Caco-2 (cell line): ENCODE measurements at regions not wholly inside any gene's neighbourhood (a gene's known extent, or its start where the extent isn't known, plus 50 kb on each side); places are given as distances from the start of the nearest gene placed in this dataset.

Experiments used
- BruUV-seq: library from RNA; stranded (reverse); fragments of 400-500 nt; replicated peaks from 2 replicates; lab custom pipeline; 2021; lab: Mats Ljungman, UMichigan
- CTCF ChIA-PET: fragments of 300-600 bp; sonication (Branson Sonifier 250); formaldehyde crosslinking; loops from one replicate; lab custom pipeline; 2022; ENCODE audit warnings: antibody characterized with exemption; lab: Charles Lee
- POLR2A ChIA-PET: fragments of 300-600 bp; sonication (Branson Sonifier 250); formaldehyde crosslinking; loops from one replicate; lab custom pipeline; 2022; ENCODE audit warnings: antibody characterized with exemption; lab: Charles Lee
- DNase-seq, 2 experiments: peaks; one replicate each; pipeline versions ENCODE4 v3.0.0 to v3.0.0-alpha.2; 2020 to 2022
- H3K27me3 ChIP-seq: replicated peaks from 2 replicates; pipeline ENCODE4 v1.6.0; 2011; ENCODE audit warnings: low read length; ENCODE audit not compliant: control insufficient read depth, insufficient read depth
- H3K36me3 ChIP-seq: 2 replicates; pipeline ENCODE4 v1.5.1; 2011; ENCODE audit warnings: low read length; ENCODE audit not compliant: control insufficient read depth, insufficient read depth
- H3K4me1 ChIP-seq: fragments of 250-450 bp; sonication (Bioruptor Pico); 2 replicates; pipeline ENCODE4 v1.5.1; 2020; ENCODE audit warnings: mild to moderate bottlenecking
- H3K4me3 ChIP-seq: 2 replicates; pipeline ENCODE4 v1.5.1; 2011; ENCODE audit warnings: low read depth, mild to moderate bottlenecking, control low read depth, low read length
- H3K9me3 ChIP-seq: fragments of 250-450 bp; sonication (Bioruptor Pico); 2 replicates; pipeline ENCODE4 v1.5.1; 2020; ENCODE audit warnings: mild to moderate bottlenecking, moderate library complexity
- H3K27ac Mint-ChIP-seq: one replicate; pipeline ENCODE4 v1.8.0; 2022; ENCODE audit warnings: mixed read lengths; ENCODE audit not compliant: unreplicated experiment
- H3K27me3 Mint-ChIP-seq: one replicate; pipeline ENCODE4 v1.8.0; 2022; ENCODE audit warnings: mixed read lengths; ENCODE audit not compliant: insufficient read depth, unreplicated experiment
- H3K36me3 Mint-ChIP-seq: one replicate; pipeline ENCODE4 v1.8.0; 2022; ENCODE audit warnings: mild to moderate bottlenecking, mixed read lengths; ENCODE audit not compliant: insufficient read depth, unreplicated experiment
- H3K4me1 Mint-ChIP-seq: one replicate; pipeline ENCODE4 v1.8.0; 2022; ENCODE audit warnings: low read depth, mixed read lengths; ENCODE audit not compliant: unreplicated experiment
- H3K4me3 Mint-ChIP-seq: one replicate; pipeline ENCODE4 v1.8.0; 2022; ENCODE audit warnings: mild to moderate bottlenecking, moderate library complexity, mixed read lengths; ENCODE audit not compliant: unreplicated experiment
- H3K9me3 Mint-ChIP-seq: one replicate; pipeline ENCODE4 v1.8.0; 2022; ENCODE audit warnings: mixed read lengths; ENCODE audit not compliant: unreplicated experiment
- CTCF ChIP-seq, 2 experiments: fragments of 200-600 bp in 1 of 2; IDR thresholded peaks; 1 replicate in 1 of 2; 2 replicates in 1 of 2; pipeline versions ENCODE4 v1.5.1 to v1.8.0; 2011 to 2022; ENCODE audit warnings: antibody characterized with exemption in 1 of 2, control low read depth in 1 of 2, inconsistent platforms in 1 of 2, low read depth in 1 of 2, low read length in 1 of 2, mild to moderate bottlenecking in 1 of 2, moderate library complexity in 1 of 2; ENCODE audit not compliant: insufficient read depth in 1 of 2, severe bottlenecking in 1 of 2, unreplicated experiment in 1 of 2
- intact Hi-C: fragments of 100-400 bp; cut with micrococcal nuclease; formaldehyde crosslinking; loops from one replicate; pipeline ENCODE4 v1.10.0; 2022; ENCODE audit not compliant: unreplicated experiment

GRCh38 chr1:177755851-177756560 is 213.9 kb downstream of the SEC16B start:
- Mint-ChIP-seq H3K27me3 (peaks cover 17% of the 10 kb centered on the region), H3K4me3 (no peak overlapping the region), H3K27ac (no peak overlapping the region), H3K9me3 (no peaks in the 10 kb centered on the region), H3K4me1 (no peaks in the 10 kb centered on the region), H3K36me3 (no peaks in the 10 kb centered on the region)
- no peaks in the 10 kb centered on the region for H3K27me3 ChIP-seq
- intact Hi-C loops: no loop called here
- BruUV-seq: no TSS peak
- no peaks in the 10 kb centered on the region for H3K9me3 ChIP-seq
- no peaks in the 10 kb centered on the region for H3K4me1 ChIP-seq
- POLR2A ChIA-PET: no interaction called here
- DNase-seq: no peak
- H3K4me3 ChIP-seq: no peak overlapping the region
- CTCF ChIA-PET: no interaction called here
- no peak for TF ChIP-seq CTCF (IDR thresholded peaks at IDR 0.05; ENCODE audit: insufficient read depth in 1 of 2, low read depth in 1 of 2, low read length in 1 of 2, severe bottlenecking in 1 of 2, unreplicated experiment in 1 of 2)
- H3K36me3 ChIP-seq: no peaks in the 10 kb centered on the region

GRCh38 chr1:177754603-177755002 is 215.3 kb downstream of the SEC16B start:
- H3K9me3 Mint-ChIP-seq: no peaks in the 10 kb centered on the region
- DNase-seq: no peak
- H3K27me3 Mint-ChIP-seq: peaks cover 20% of the 10 kb centered on the region
- no peaks in the 10 kb centered on the region for H3K9me3 ChIP-seq
- no peak overlapping the region for H3K4me3 ChIP-seq
- H3K4me1 ChIP-seq: no peaks in the 10 kb centered on the region
- TF ChIP-seq CTCF (IDR thresholded peaks at IDR 0.05; ENCODE audit: insufficient read depth in 1 of 2, low read depth in 1 of 2, low read length in 1 of 2, severe bottlenecking in 1 of 2, unreplicated experiment in 1 of 2): no peak
- H3K4me1 Mint-ChIP-seq: no peaks in the 10 kb centered on the region
- CTCF ChIA-PET: no interaction called here
- H3K4me3 Mint-ChIP-seq: no peak overlapping the region
- no TSS peak for BruUV-seq
- no peaks in the 10 kb centered on the region for H3K36me3 ChIP-seq
- no peaks in the 10 kb centered on the region for H3K27me3 ChIP-seq
- no peak overlapping the region for H3K27ac Mint-ChIP-seq
- intact Hi-C loops: no loop called here
- no peaks in the 10 kb centered on the region for H3K36me3 Mint-ChIP-seq
- POLR2A ChIA-PET: no interaction called here

- intact Hi-C loops: no loop called here
Observed at GRCh38 chr1:177753655-177754054, 216.2 kb downstream of the SEC16B start.

More at GRCh38 chr1:177753655-177754054, 216.2 kb downstream of the SEC16B start:
- Histone ChIP-seq H3K4me1 (no peaks in the 10 kb centered on the region), H3K4me3 (no peak overlapping the region), H3K27me3 (no peaks in the 10 kb centered on the region), H3K9me3 (no peaks in the 10 kb centered on the region), H3K36me3 (no peaks in the 10 kb centered on the region)
- Mint-ChIP-seq H3K36me3 (no peaks in the 10 kb centered on the region), H3K9me3 (no peaks in the 10 kb centered on the region), H3K4me3 (no peak overlapping the region), H3K27ac (no peak overlapping the region), H3K4me1 (no peaks in the 10 kb centered on the region), H3K27me3 (peaks cover 18% of the 10 kb centered on the region)
- ChIA-PET POLR2A (no interaction called here), CTCF (no interaction called here)
- TF ChIP-seq CTCF (IDR thresholded peaks at IDR 0.05; ENCODE audit: insufficient read depth in 1 of 2, low read depth in 1 of 2, low read length in 1 of 2, severe bottlenecking in 1 of 2, unreplicated experiment in 1 of 2): no peak
- no peak for DNase-seq
- no TSS peak for BruUV-seq
